Liver (tissue), 8 donors: ENCODE measurements at regions not wholly inside any gene's neighbourhood (a gene's known extent, or its start where the extent isn't known, plus 50 kb on each side); places are given as distances from the start of the nearest gene placed in this dataset.
"Not testable (repeated sequence)": the region's sequence is repeated elsewhere in the genome, so short reads cannot be mapped to it uniquely, and the experiment has no call there.

Experiments
- DNase-seq: peaks from one replicate; pipeline ENCODE4 v3.0.0-alpha.2; 2017; ENCODE audit warnings: low spot score
- H3K27ac ChIP-seq, 2 donors: one replicate each; pipeline ENCODE4 v1.7.0; 2013; ENCODE audit warnings: inconsistent platforms in 2 of 2, low read length in 2 of 2, control low read depth in 1 of 2, low read depth in 1 of 2, mild to moderate bottlenecking in 1 of 2
- H3K27me3 ChIP-seq, 4 donors: one replicate each; pipeline versions ENCODE4 v1.6.1 to v1.7.0; 2013; ENCODE audit warnings: low read length in 3 of 4, inconsistent platforms in 1 of 4, mild to moderate bottlenecking in 1 of 4, moderate library complexity in 1 of 4; ENCODE audit not compliant: control insufficient read depth in 4 of 4, insufficient read depth in 4 of 4
- H3K36me3 ChIP-seq, 4 donors: one replicate each; pipeline versions ENCODE4 v1.6.1 to v1.7.0; 2013; ENCODE audit warnings: low read length in 3 of 4, mild to moderate bottlenecking in 3 of 4, low read depth in 1 of 4, moderate library complexity in 1 of 4; ENCODE audit not compliant: control insufficient read depth in 4 of 4, insufficient read depth in 3 of 4
- H3K4me1 ChIP-seq, 4 donors: one replicate each; pipeline versions ENCODE4 v1.6.1 to v1.7.0; 2013; ENCODE audit warnings: low read length in 3 of 4, mild to moderate bottlenecking in 3 of 4, moderate library complexity in 1 of 4; ENCODE audit not compliant: control insufficient read depth in 4 of 4, insufficient read depth in 4 of 4
- H3K4me3 ChIP-seq, 3 donors: one replicate each; pipeline versions ENCODE4 v1.6.1 to v1.7.0; 2013; ENCODE audit warnings: low read length in 3 of 3, control low read depth in 1 of 3, low read depth in 1 of 3, mild to moderate bottlenecking in 1 of 3
- H3K9ac ChIP-seq, 2 donors: one replicate each; pipeline ENCODE4 v1.7.0; 2013; ENCODE audit warnings: low read length in 2 of 2, mild to moderate bottlenecking in 2 of 2, moderate library complexity in 2 of 2, control low read depth in 1 of 2, low read depth in 1 of 2
- H3K9me3 ChIP-seq, 4 donors: one replicate each; pipeline versions ENCODE4 v1.6.1 to v1.7.0; 2013; ENCODE audit warnings: low read length in 3 of 4; ENCODE audit not compliant: control insufficient read depth in 4 of 4
- EGR1 ChIP-seq, 2 donors: IDR thresholded peaks; 2 replicates each; pipeline ENCODE4 v1.6.1; 2016 to 2018; ENCODE audit warnings: antibody characterized with exemption in 2 of 2, low read depth in 2 of 2
- FOXA1 ChIP-seq: IDR thresholded peaks from 2 replicates; pipeline ENCODE4 v1.6.1; 2016; ENCODE audit warnings: antibody characterized with exemption
- GABPA ChIP-seq, 2 donors: IDR thresholded peaks in 1 of 2; conservative IDR thresholded peaks in 1 of 2; 2 replicates each; pipeline ENCODE4 v1.6.1; 2016; ENCODE audit warnings: antibody characterized with exemption in 2 of 2, mild to moderate bottlenecking in 1 of 2, moderate library complexity in 1 of 2
- NR2F2 ChIP-seq: IDR thresholded peaks from 2 replicates; pipeline ENCODE4 v1.6.1; 2016; ENCODE audit warnings: antibody characterized with exemption
- RAD21 ChIP-seq, 2 donors: IDR thresholded peaks; 2 replicates each; pipeline ENCODE4 v1.6.1; 2016; ENCODE audit warnings: antibody characterized with exemption in 2 of 2, mild to moderate bottlenecking in 2 of 2
- RXRA ChIP-seq, 2 donors: IDR thresholded peaks; 2 replicates each; pipeline ENCODE4 v1.6.1; 2017 to 2018; ENCODE audit warnings: antibody characterized with exemption in 2 of 2, mild to moderate bottlenecking in 1 of 2
- SP1 ChIP-seq: IDR thresholded peaks from 2 replicates; pipeline ENCODE4 v1.6.1; 2018; ENCODE audit warnings: antibody characterized with exemption, mild to moderate bottlenecking
- YY1 ChIP-seq: IDR thresholded peaks from 2 replicates; pipeline ENCODE4 v1.6.1; 2016; ENCODE audit warnings: antibody characterized with exemption, mild to moderate bottlenecking
- WGBS: extraction: QIAGEN DNeasy Blood & Tissue Kit; methylation state at CpG from one replicate; pipeline ENCODE4 v1.1.7; 2013; 5-methylcytosine and 5-hydroxymethylcytosine counted together
- TF ChIP-seq, protein P1 (sequence below): fragments of 150-350 bp; IDR thresholded peaks from 2 replicates; pipeline ENCODE4 v1.5.1; 2017; ENCODE audit warnings: improper control_type of control experiment, low read depth, low read length; ENCODE audit not compliant: missing input control
- TF ChIP-seq, protein P2 (sequence below): IDR thresholded peaks from 2 replicates; pipeline ENCODE4 v1.6.1; 2016; ENCODE audit warnings: antibody characterized with exemption, mild to moderate bottlenecking
- donor health status: healthy.
- donor health status: healthy.
- donor health status: healthy.
- donor health status: healthy.
- donor health status: healthy.

DNA sequence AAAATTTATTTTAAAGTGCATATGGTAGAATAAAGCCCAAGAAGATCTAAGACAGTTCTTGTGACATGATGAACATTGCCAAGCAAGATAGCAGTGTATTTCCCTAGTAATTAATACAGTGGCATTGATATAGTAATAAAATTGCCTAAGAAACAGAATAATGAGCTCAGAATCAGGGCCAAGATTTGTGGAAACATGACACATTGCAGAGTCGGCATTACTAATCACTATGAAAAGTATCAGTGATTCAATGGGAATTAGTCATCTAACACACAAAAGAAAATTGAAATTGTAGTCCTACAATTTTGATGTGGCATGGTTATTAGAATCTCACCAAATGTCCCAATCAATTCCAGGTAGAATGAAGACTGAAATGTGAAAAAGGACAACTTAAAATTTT is 243.0 kb upstream of the CYRIA start (continued):
- TF ChIP-seq, protein P1, sequence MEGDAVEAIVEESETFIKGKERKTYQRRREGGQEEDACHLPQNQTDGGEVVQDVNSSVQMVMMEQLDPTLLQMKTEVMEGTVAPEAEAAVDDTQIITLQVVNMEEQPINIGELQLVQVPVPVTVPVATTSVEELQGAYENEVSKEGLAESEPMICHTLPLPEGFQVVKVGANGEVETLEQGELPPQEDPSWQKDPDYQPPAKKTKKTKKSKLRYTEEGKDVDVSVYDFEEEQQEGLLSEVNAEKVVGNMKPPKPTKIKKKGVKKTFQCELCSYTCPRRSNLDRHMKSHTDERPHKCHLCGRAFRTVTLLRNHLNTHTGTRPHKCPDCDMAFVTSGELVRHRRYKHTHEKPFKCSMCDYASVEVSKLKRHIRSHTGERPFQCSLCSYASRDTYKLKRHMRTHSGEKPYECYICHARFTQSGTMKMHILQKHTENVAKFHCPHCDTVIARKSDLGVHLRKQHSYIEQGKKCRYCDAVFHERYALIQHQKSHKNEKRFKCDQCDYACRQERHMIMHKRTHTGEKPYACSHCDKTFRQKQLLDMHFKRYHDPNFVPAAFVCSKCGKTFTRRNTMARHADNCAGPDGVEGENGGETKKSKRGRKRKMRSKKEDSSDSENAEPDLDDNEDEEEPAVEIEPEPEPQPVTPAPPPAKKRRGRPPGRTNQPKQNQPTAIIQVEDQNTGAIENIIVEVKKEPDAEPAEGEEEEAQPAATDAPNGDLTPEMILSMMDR, result no peak
- no peak for TF ChIP-seq RXRA (IDR thresholded peaks at IDR 0.05)
- no peak for TF ChIP-seq GABPA (IDR thresholded peaks at IDR 0.05 in 1 of 2, conservative IDR thresholded peaks at IDR 0.05 in 1 of 2)
- TF ChIP-seq YY1, result no peak
- no peak for TF ChIP-seq NR2F2

DNA sequence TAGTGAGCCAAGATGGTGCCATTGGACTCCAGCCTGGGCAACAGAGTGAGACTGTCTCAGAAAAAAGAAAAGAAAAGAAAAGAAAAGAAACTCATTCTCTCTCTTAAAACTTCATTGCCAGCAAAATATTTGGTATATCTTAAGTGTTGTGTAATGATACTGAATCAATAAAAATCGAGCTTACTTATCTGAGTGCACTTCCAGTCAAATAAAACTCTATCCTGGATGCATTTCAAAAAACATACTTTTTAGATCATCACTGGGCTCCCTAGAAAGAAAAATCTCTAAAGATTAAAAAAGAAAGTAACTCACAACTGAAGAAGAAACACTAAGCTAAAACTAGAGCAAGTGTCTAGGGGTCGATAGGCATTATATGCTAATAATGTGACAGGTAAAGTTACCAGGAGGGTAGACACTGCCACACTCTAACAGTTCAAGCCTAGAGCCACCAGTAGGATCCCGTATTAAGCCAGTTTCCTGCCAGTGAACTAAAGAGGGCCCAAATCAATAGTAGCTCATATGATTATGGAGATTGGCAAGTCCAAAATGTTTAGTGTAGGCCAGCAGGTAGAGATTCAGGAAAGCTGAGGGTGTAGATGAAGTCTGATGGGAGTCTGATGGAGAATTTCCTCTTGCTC is 242.1 kb upstream of the CYRIA start:
- H3K4me3 ChIP-seq, result no peak overlapping the region
- TF ChIP-seq, protein P2, sequence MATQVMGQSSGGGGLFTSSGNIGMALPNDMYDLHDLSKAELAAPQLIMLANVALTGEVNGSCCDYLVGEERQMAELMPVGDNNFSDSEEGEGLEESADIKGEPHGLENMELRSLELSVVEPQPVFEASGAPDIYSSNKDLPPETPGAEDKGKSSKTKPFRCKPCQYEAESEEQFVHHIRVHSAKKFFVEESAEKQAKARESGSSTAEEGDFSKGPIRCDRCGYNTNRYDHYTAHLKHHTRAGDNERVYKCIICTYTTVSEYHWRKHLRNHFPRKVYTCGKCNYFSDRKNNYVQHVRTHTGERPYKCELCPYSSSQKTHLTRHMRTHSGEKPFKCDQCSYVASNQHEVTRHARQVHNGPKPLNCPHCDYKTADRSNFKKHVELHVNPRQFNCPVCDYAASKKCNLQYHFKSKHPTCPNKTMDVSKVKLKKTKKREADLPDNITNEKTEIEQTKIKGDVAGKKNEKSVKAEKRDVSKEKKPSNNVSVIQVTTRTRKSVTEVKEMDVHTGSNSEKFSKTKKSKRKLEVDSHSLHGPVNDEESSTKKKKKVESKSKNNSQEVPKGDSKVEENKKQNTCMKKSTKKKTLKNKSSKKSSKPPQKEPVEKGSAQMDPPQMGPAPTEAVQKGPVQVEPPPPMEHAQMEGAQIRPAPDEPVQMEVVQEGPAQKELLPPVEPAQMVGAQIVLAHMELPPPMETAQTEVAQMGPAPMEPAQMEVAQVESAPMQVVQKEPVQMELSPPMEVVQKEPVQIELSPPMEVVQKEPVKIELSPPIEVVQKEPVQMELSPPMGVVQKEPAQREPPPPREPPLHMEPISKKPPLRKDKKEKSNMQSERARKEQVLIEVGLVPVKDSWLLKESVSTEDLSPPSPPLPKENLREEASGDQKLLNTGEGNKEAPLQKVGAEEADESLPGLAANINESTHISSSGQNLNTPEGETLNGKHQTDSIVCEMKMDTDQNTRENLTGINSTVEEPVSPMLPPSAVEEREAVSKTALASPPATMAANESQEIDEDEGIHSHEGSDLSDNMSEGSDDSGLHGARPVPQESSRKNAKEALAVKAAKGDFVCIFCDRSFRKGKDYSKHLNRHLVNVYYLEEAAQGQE, result no peak
- peak; percentile 14 for TF ChIP-seq SP1
- peaks cover 0 to 16% (median 5%) of the 10 kb centered on the region in 4 donors for H3K4me1 ChIP-seq
- DNase-seq, result no peak
- H3K36me3 ChIP-seq, result no peaks in the 10 kb centered on the region
- WGBS, result 32% methylated on average over 3 of the region's 3 CpGs
- no peaks in the 10 kb centered on the region for H3K9me3 ChIP-seq
- H3K27me3 ChIP-seq, result no peaks in the 10 kb centered on the region
- H3K27ac ChIP-seq, result no peak overlapping the region
- no peak overlapping the region for H3K9ac ChIP-seq

DNA sequence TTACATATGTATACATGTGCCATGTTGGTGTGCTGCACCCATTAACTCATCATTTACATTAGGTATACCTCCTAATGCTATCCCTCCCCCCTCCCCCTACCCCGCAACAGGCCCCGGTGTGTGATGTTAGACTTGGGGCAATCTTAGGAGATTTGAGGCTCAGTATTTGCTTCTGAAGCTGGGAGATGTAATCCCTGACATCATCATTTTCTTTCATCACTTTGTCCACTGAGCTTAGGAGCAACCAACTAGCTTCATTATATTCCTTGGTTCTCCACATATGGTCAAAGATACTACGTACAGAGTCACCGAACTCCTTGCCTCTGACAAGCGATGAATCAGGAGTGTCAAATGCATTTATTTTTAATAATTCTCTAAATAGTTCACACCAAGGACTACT is 239.7 kb upstream of the CYRIA start:
- H3K9me3 ChIP-seq, H3K27me3 ChIP-seq, DNase-seq, H3K9ac ChIP-seq, H3K36me3 ChIP-seq, H3K27ac ChIP-seq, H3K4me3 ChIP-seq: not testable (repeated sequence)
- whole genome bisulfite sequencing, result 95% methylated on average over 5 of the region's 5 CpGs
- H3K4me1 ChIP-seq, result peaks cover 0 to 16% (median 5%) of the 10 kb centered on the region in 4 donors

DNA sequence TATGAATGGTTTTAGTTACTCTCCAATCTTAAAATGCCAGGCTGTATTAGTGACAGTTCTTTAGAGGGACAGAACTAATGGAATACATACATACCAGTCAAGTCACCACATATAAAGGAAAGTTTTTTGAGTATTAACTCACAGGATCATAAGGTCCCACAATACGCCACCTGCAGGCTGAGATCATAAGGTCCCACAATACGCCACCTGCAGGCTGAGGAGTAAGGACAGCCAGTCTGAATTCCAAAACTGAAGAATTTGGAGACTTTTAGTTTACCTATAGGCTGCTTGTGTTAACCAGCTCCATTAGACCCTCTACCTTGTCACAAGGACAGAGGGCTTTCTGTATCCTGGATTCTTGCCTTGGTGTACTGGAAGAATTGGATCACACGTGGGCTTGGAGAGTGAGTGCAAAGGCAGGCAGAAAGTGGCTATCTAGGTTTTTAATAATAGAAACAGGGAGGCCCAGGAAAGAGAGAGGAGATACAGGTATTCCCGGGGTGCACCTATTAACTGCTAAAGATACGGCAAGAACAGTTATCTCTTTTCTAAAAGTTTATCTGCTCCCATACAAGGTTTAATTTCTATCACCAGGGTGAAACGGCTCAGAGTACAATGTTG is 234.9 kb upstream of the CYRIA start:
- Histone ChIP-seq H3K4me3 (no peak overlapping the region), H3K4me1 (no peaks in the 10 kb centered on the region), H3K27ac (no peak overlapping the region), H3K27me3 (no peaks in the 10 kb centered on the region), H3K9me3 (no peaks in the 10 kb centered on the region), H3K36me3 (no peaks in the 10 kb centered on the region), H3K9ac (no peak overlapping the region)
- TF ChIP-seq, protein P1, result peak; percentile 56
- peak; percentile 67 to 80 for TF ChIP-seq RAD21 (IDR thresholded peaks at IDR 0.05)
- no peak for TF ChIP-seq NR2F2
- no peak for TF ChIP-seq EGR1 (IDR thresholded peaks at IDR 0.05; ENCODE audit: low read depth in 2 of 2)
- TF ChIP-seq FOXA1, result no peak
- WGBS, result 83% methylated on average over 6 of the region's 6 CpGs
- DNase-seq, result no peak
